Keratinocyte (primary cell): ENCODE measurements at regions not wholly inside any gene's neighbourhood (a gene's known extent, or its start where the extent isn't known, plus 50 kb on each side); places are given as distances from the start of the nearest gene placed in this dataset.

Experiments
- DNase-seq: peaks from one replicate; pipeline ENCODE4 v3.0.0-alpha.2; 2011; ENCODE audit warnings: low read depth, missing footprints, low spot score
- FAIRE-seq: peaks from 2 replicates; lab custom pipeline; 2011; peaks lifted over from hg19 to GRCh38; lab: Jason Lieb, UNC
- H2AFZ ChIP-seq: 2 replicates; pipeline ENCODE4 v1.6.0; 2012; ENCODE audit warnings: low read length, control low read depth, inconsistent platforms; ENCODE audit not compliant: control insufficient read depth
- H3K27ac ChIP-seq: 2 replicates; pipeline ENCODE4 v1.5.1; 2011; ENCODE audit warnings: low read length; ENCODE audit not compliant: control insufficient read depth, insufficient read depth
- H3K27me3 ChIP-seq: 3 replicates; pipeline ENCODE4 v1.6.0; 2011; ENCODE audit warnings: low read length; ENCODE audit not compliant: control insufficient read depth, insufficient read depth; ENCODE audit errors: extremely low read depth
- H3K36me3 ChIP-seq, 2 experiments: 2 replicates in 1 of 2; 3 replicates in 1 of 2; pipeline ENCODE4 v1.5.1; 2011; ENCODE audit warnings: low read length in 2 of 2, mild to moderate bottlenecking in 1 of 2; ENCODE audit not compliant: control insufficient read depth in 2 of 2, insufficient read depth in 2 of 2; ENCODE audit errors: extremely low read depth in 1 of 2
- H3K4me1 ChIP-seq: 3 replicates; pipeline ENCODE4 v1.5.1; 2011; ENCODE audit warnings: low read length; ENCODE audit not compliant: control insufficient read depth, insufficient read depth; ENCODE audit errors: extremely low read depth
- H3K4me2 ChIP-seq: 3 replicates; pipeline ENCODE4 v1.6.0; 2011; ENCODE audit warnings: low read depth, low read length; ENCODE audit not compliant: control insufficient read depth, insufficient read depth; ENCODE audit errors: extremely low read depth
- H3K4me3 ChIP-seq, 3 experiments: fragments of 200-600 bp in 1 of 3; sonication (generic) in 1 of 3; 2 replicates in 2 of 3; 3 replicates in 1 of 3; pipeline ENCODE4 v1.5.1; 2011 to 2016; ENCODE audit warnings: low read length in 3 of 3, mild to moderate bottlenecking in 3 of 3, control low read depth in 2 of 3, inconsistent platforms in 1 of 3, low read depth in 1 of 3, mixed read lengths in 1 of 3, mixed run types in 1 of 3, moderate library complexity in 1 of 3; ENCODE audit not compliant: control insufficient read depth in 2 of 3, insufficient read depth in 2 of 3; ENCODE audit errors: extremely low read depth in 1 of 3
- H3K79me2 ChIP-seq: 2 replicates; pipeline ENCODE4 v1.6.0; 2012; ENCODE audit warnings: low read length; ENCODE audit not compliant: control insufficient read depth, insufficient read depth
- H3K9ac ChIP-seq: 3 replicates; pipeline ENCODE4 v1.6.0; 2011; ENCODE audit warnings: low read length; ENCODE audit not compliant: control insufficient read depth, insufficient read depth; ENCODE audit errors: extremely low read depth
- H3K9me1 ChIP-seq: 3 replicates; pipeline ENCODE4 v1.6.0; 2011; ENCODE audit warnings: low read length; ENCODE audit not compliant: control insufficient read depth, insufficient read depth; ENCODE audit errors: extremely low read depth
- H3K9me3 ChIP-seq: 2 replicates; pipeline ENCODE4 v1.5.1; 2012; ENCODE audit warnings: low read depth, low read length; ENCODE audit not compliant: control insufficient read depth
- H4K20me1 ChIP-seq: 3 replicates; pipeline ENCODE4 v1.6.0; 2011; ENCODE audit warnings: low read length; ENCODE audit not compliant: control insufficient read depth, insufficient read depth; ENCODE audit errors: extremely low read depth
- EZH2 ChIP-seq: IDR thresholded peaks from one replicate; pipeline ENCODE4 v1.6.1; 2012; ENCODE audit warnings: inconsistent platforms, mild to moderate bottlenecking, low read length, moderate library complexity
- dilution Hi-C: fragments of 300-500 bp; cut with MboI; formaldehyde crosslinking; loops from one replicate; pipeline ENCODE4 v1.7.0; 2020; ENCODE audit warnings: low sequenced_read_pairs; ENCODE audit not compliant: extremely low pct_ligation_motif_present
- TF ChIP-seq, protein P1 (sequence below), 3 experiments: IDR thresholded peaks in 1 of 3; conservative IDR thresholded peaks in 1 of 3; optimal IDR thresholded peaks in 1 of 3; 2 replicates in 2 of 3; 3 replicates in 1 of 3; pipeline versions ENCODE3 to v1.5.1; 2011; ENCODE audit warnings: low read length in 3 of 3, mild to moderate bottlenecking in 3 of 3, moderate library complexity in 2 of 3, control low read depth in 1 of 3, inconsistent platforms in 1 of 3; ENCODE audit not compliant: insufficient read depth in 2 of 3; ENCODE audit errors: extremely low read depth in 1 of 3

DNA sequence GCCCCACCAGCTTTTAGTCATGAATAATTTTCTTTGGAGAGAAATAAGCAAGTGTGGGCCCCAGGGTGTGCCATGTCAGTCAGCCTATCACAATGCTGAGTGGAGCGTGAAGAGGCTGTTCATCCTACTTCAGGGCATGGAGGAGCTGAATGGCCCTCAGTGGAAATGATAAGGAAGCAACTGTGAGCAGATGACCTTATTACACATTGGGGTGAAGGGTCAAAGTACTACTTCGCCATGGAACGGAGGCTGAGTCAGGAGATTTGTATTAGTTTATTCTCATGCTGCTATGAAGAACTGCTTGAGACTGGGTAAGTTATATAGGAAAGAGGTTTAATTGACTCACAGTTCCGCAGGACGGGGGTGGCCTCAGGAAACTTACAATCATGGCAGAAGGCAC, 231.0 kb upstream of the ADAMTS16 start:
- Histone ChIP-seq H4K20me1 (no peaks in the 10 kb centered on the region), H2AFZ (no peak overlapping the region), H3K9me3 (no peaks in the 10 kb centered on the region), H3K79me2 (no peaks in the 10 kb centered on the region), H3K9me1 (no peaks in the 10 kb centered on the region), H3K36me3 (no peaks in the 10 kb centered on the region), H3K4me3 (no peak overlapping the region), H3K27ac (no peak overlapping the region), H3K9ac (no peak overlapping the region), H3K27me3 (no peaks in the 10 kb centered on the region), H3K4me1 (no peaks in the 10 kb centered on the region), H3K4me2 (no peak overlapping the region)
- dilution Hi-C loops, result no loop called here
- DNase-seq (no peak), FAIRE-seq (no peak)
- TF ChIP-seq, protein P1, sequence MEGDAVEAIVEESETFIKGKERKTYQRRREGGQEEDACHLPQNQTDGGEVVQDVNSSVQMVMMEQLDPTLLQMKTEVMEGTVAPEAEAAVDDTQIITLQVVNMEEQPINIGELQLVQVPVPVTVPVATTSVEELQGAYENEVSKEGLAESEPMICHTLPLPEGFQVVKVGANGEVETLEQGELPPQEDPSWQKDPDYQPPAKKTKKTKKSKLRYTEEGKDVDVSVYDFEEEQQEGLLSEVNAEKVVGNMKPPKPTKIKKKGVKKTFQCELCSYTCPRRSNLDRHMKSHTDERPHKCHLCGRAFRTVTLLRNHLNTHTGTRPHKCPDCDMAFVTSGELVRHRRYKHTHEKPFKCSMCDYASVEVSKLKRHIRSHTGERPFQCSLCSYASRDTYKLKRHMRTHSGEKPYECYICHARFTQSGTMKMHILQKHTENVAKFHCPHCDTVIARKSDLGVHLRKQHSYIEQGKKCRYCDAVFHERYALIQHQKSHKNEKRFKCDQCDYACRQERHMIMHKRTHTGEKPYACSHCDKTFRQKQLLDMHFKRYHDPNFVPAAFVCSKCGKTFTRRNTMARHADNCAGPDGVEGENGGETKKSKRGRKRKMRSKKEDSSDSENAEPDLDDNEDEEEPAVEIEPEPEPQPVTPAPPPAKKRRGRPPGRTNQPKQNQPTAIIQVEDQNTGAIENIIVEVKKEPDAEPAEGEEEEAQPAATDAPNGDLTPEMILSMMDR (optimal IDR thresholded peaks at IDR 0.05 in 1 of 3, IDR thresholded peaks at IDR 0.05 in 1 of 3, conservative IDR thresholded peaks at IDR 0.05 in 1 of 3; ENCODE audit: extremely low read depth in 1 of 3, insufficient read depth in 2 of 3, low read length in 3 of 3), result no peak
- no peak for TF ChIP-seq EZH2

DNA sequence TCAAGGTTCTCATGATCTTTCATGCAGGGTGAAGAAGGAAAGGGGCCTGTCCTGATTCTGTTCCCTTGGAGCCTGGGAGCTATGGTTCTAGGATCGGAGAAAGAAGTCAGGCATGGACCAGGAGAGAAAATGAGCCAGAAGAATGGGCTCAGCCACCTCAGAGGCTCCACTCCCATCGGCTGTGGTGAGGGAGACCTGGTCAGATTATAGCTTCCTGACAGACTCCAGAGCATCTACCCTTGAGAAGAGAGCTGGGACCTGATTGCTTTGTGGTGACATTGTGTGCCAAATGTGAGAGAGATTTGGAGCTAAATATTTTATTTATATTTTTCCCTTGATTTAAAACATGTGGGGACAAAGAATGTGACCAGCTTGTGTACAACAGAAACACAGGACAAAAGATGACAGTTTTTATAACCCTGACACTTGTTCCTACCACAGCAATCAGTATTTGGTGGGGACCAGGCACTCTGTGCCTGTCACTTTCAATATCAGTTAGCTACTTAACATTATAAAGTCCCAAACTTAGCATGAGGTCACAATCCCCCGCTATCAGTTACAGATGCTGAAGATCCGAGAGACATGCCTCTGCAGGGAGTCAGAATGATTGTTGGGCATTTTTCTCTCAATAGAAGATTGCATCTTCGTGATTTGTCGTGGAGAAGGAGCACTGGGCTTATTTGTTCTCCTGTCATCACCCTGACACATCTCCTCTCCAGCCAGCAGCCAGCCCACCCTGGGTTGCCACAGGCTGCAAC, 228.3 kb upstream of the ADAMTS16 start:
- no peak for DNase-seq
- no peak for FAIRE-seq
- no peaks in the 10 kb centered on the region for H3K9me3 ChIP-seq
- no peaks in the 10 kb centered on the region for H3K4me1 ChIP-seq
- H3K27ac ChIP-seq, result no peak overlapping the region
- H3K36me3 ChIP-seq, result no peaks in the 10 kb centered on the region
- H2AFZ ChIP-seq, result no peak overlapping the region
- no peak overlapping the region for H3K9ac ChIP-seq
- dilution Hi-C loops, result no loop called here
- H3K4me3 ChIP-seq, result no peak overlapping the region
- no peaks in the 10 kb centered on the region for H3K27me3 ChIP-seq
- H3K79me2 ChIP-seq, result no peaks in the 10 kb centered on the region
- H3K9me1 ChIP-seq, result no peaks in the 10 kb centered on the region
- TF ChIP-seq, protein P1 (optimal IDR thresholded peaks at IDR 0.05 in 1 of 3, IDR thresholded peaks at IDR 0.05 in 1 of 3, conservative IDR thresholded peaks at IDR 0.05 in 1 of 3; ENCODE audit: extremely low read depth in 1 of 3, insufficient read depth in 2 of 3, low read length in 3 of 3), result no peak
- no peak for TF ChIP-seq EZH2
- H4K20me1 ChIP-seq, result no peaks in the 10 kb centered on the region
- no peak overlapping the region for H3K4me2 ChIP-seq
